HCT116 (cell line): ENCODE measurements at regions not wholly inside any gene's neighbourhood (a gene's known extent, or its start where the extent isn't known, plus 50 kb on each side); places are given as distances from the start of the nearest gene placed in this dataset.

Experiments
- ATAC-seq: fragments of 200-7000 bp; cut with Tn5 transposase; 2 replicates; pipeline ENCODE4 v1.9.1; 2020; ENCODE audit warnings: mild to moderate bottlenecking, moderate library complexity
- BruUV-seq: library from RNA; stranded (reverse); fragments of 400-500 nt; replicated peaks from 2 replicates; lab custom pipeline; 2021; lab: Mats Ljungman, UMichigan
- CTCF ChIA-PET: fragments of 300-600 bp; sonication (Branson Sonifier 250); formaldehyde crosslinking; loops from one replicate; lab custom pipeline; 2021; ENCODE audit warnings: antibody characterized with exemption; lab: Charles Lee
- POLR2A ChIA-PET: fragments of 300-600, 350-600 bp; sonication (Branson Sonifier 250); formaldehyde crosslinking; loops from one replicate; lab custom pipeline; 2021; ENCODE audit warnings: antibody characterized with exemption; lab: Charles Lee
- RAD21 ChIA-PET, 2 experiments: fragments of 300-600 bp; sonication (Branson Sonifier 250); formaldehyde crosslinking; loops; one replicate each; lab custom pipeline; 2023; ENCODE audit warnings: low total read pairs in 2 of 2; ENCODE audit not compliant: uncharacterized antibody in 2 of 2, unreplicated experiment in 2 of 2, low non-redundant PET in 1 of 2; lab: Charles Lee
- DNase-seq: peaks from one replicate; pipeline ENCODE4 v3.0.0-alpha.2; 2010; ENCODE audit warnings: low read depth, low spot score
- H2AFZ ChIP-seq: fragments of 200-600 bp; shearing (Covaris generic), sonication (generic); 2 replicates; pipeline ENCODE4 v1.6.1; 2017; ENCODE audit warnings: low read depth, mixed run types, mixed read lengths, antibody characterized with exemption, low read length; ENCODE audit not compliant: poor library complexity, severe bottlenecking
- H3K27ac ChIP-seq: 2 replicates; pipeline ENCODE4 v1.5.1; 2012; ENCODE audit warnings: low read depth, low read length
- H3K27me3 ChIP-seq: fragments of 200-600 bp; sonication (generic); 2 replicates; pipeline ENCODE4 v1.6.1; 2016; ENCODE audit warnings: mixed run types, low read length, mixed read lengths; ENCODE audit not compliant: insufficient read depth
- H3K36me3 ChIP-seq, 2 experiments: fragments of 200-500 bp in 1 of 2; fragments of 200-600 bp in 1 of 2; sonication (Bioruptor generic) in 1 of 2; sonication (generic) in 1 of 2; 2 replicates each; pipeline versions ENCODE4 v1.5.1 to v1.6.1; 2014 to 2016; ENCODE audit warnings: low read length in 2 of 2, inconsistent platforms in 1 of 2, mixed read lengths in 1 of 2, mixed run types in 1 of 2; ENCODE audit not compliant: insufficient read depth in 2 of 2, control insufficient read depth in 1 of 2
- H3K4me1 ChIP-seq, 2 experiments: fragments of 200-600 bp in 1 of 2; sonication (generic) in 1 of 2; 2 replicates each; pipeline versions ENCODE4 v1.5.1 to v1.6.1; 2012 to 2017; ENCODE audit warnings: low read length in 2 of 2, inconsistent platforms in 1 of 2, mild to moderate bottlenecking in 1 of 2, mixed read lengths in 1 of 2, mixed run types in 1 of 2, moderate library complexity in 1 of 2; ENCODE audit not compliant: insufficient read depth in 2 of 2, control insufficient read depth in 1 of 2
- H3K4me2 ChIP-seq: fragments of 200-600 bp; sonication (generic); 2 replicates; pipeline ENCODE4 v1.6.1; 2017; ENCODE audit warnings: mixed run types, low read length, mixed read lengths
- H3K4me3 ChIP-seq, 2 experiments: fragments of 200-600 bp in 1 of 2; sonication (generic) in 1 of 2; replicated peaks in 1 of 2; 2 replicates each; pipeline ENCODE4 v1.5.1; 2011 to 2016; ENCODE audit warnings: low read length in 2 of 2, control low read depth in 1 of 2, low read depth in 1 of 2, mild to moderate bottlenecking in 1 of 2, mixed read lengths in 1 of 2, mixed run types in 1 of 2
- H3K79me2 ChIP-seq: fragments of 200-600 bp; sonication (generic); 2 replicates; pipeline ENCODE4 v1.6.1; 2017; ENCODE audit warnings: mild to moderate bottlenecking, mixed run types, low read length, moderate library complexity, mixed read lengths; ENCODE audit not compliant: insufficient read depth
- H3K9ac ChIP-seq: fragments of 200-600 bp; sonication (generic); 2 replicates; pipeline ENCODE4 v1.6.1; 2016; ENCODE audit warnings: low read length, mixed read lengths
- H3K9me2 ChIP-seq: fragments of 200-600 bp; sonication (generic), shearing (Covaris generic); 2 replicates; pipeline ENCODE4 v1.6.1; 2017; ENCODE audit warnings: mixed run types, mild to moderate bottlenecking, moderate library complexity; ENCODE audit not compliant: insufficient read depth
- H3K9me3 ChIP-seq, 2 experiments: fragments of 200-500 bp in 1 of 2; fragments of 200-600 bp in 1 of 2; sonication (Bioruptor generic) in 1 of 2; sonication (generic) in 1 of 2; 2 replicates each; pipeline ENCODE4 v1.6.1; 2014 to 2017; ENCODE audit warnings: low read length in 2 of 2, mixed read lengths in 2 of 2, inconsistent platforms in 1 of 2, low read depth in 1 of 2, mild to moderate bottlenecking in 1 of 2, mixed run types in 1 of 2, moderate library complexity in 1 of 2; ENCODE audit not compliant: control insufficient read depth in 1 of 2, insufficient read depth in 1 of 2
- H4K20me1 ChIP-seq: fragments of 200-600 bp; sonication (generic), shearing (Covaris generic); 2 replicates; pipeline ENCODE4 v1.6.1; 2017; ENCODE audit warnings: mixed run types, mild to moderate bottlenecking, moderate library complexity; ENCODE audit not compliant: insufficient read depth
- CBX3 ChIP-seq: IDR thresholded peaks from 2 replicates; pipeline ENCODE4 v1.6.1; 2012; ENCODE audit warnings: low read depth
- CEBPB ChIP-seq: IDR thresholded peaks from 2 replicates; pipeline ENCODE4 v1.6.1; 2012; ENCODE audit warnings: low read depth
- EZH2phosphoT487 ChIP-seq: fragments of 200-600 bp; IDR thresholded peaks from 2 replicates; pipeline ENCODE4 v1.6.1; 2018; ENCODE audit warnings: antibody characterized with exemption, borderline replicate concordance
- FOSL1 ChIP-seq: IDR thresholded peaks from 2 replicates; pipeline ENCODE4 v1.6.1; 2012; ENCODE audit warnings: low read depth
- JUND ChIP-seq: IDR thresholded peaks from 2 replicates; pipeline ENCODE4 v1.6.1; 2012
- POLR2A ChIP-seq: IDR thresholded peaks from 2 replicates; pipeline ENCODE4 v1.7.0; 2011; ENCODE audit warnings: borderline replicate concordance; ENCODE audit not compliant: insufficient read depth, insufficient read length; ENCODE audit errors: extremely low read depth
- RAD21 ChIP-seq: IDR thresholded peaks from 2 replicates; pipeline ENCODE4 v1.6.1; 2012; ENCODE audit warnings: low read depth, mild to moderate bottlenecking
- SP1 ChIP-seq: IDR thresholded peaks from 2 replicates; pipeline ENCODE4 v1.6.1; 2012; ENCODE audit warnings: low read depth
- SRF ChIP-seq: IDR thresholded peaks from 2 replicates; pipeline ENCODE4 v1.6.1; 2012; ENCODE audit warnings: low read depth
- TCF7L2 ChIP-seq: IDR thresholded peaks from 2 replicates; pipeline ENCODE4 v1.7.0; 2011; ENCODE audit warnings: borderline replicate concordance, inconsistent platforms; ENCODE audit not compliant: insufficient read depth, insufficient read length; ENCODE audit errors: extremely low read depth
- ZNF274 ChIP-seq: fragments of 200-500 bp; sonication (Bioruptor generic); IDR thresholded peaks from 2 replicates; pipeline ENCODE4 v1.6.1; 2014; ENCODE audit warnings: mild to moderate bottlenecking, low read depth, low read length, inconsistent platforms
- intact Hi-C: fragments of 100-400 bp; cut with micrococcal nuclease; formaldehyde crosslinking; loops from 2 replicates; pipeline ENCODE4 v1.10.0; 2022
- TF ChIP-seq, protein P1 (sequence below): IDR thresholded peaks from 2 replicates; pipeline ENCODE4 v1.6.1; 2012; ENCODE audit warnings: low read depth
- TF ChIP-seq, protein P2 (sequence below): IDR thresholded peaks from 2 replicates; pipeline ENCODE4 v1.6.1; 2011; ENCODE audit warnings: mild to moderate bottlenecking, low read length, moderate library complexity; ENCODE audit not compliant: insufficient replicate concordance; ENCODE audit errors: extremely low read depth
- TF ChIP-seq, protein P3 (sequence below), 3 experiments: fragments of 200-600 bp in 1 of 3; sonication (generic) in 1 of 3; IDR thresholded peaks in 2 of 3; conservative IDR thresholded peaks in 1 of 3; 2 replicates each; pipeline ENCODE4 v1.5.1; 2012 to 2017; ENCODE audit warnings: low read depth in 2 of 3, low read length in 2 of 3, antibody characterized with exemption in 1 of 3, borderline replicate concordance in 1 of 3, control low read depth in 1 of 3, mild to moderate bottlenecking in 1 of 3, mixed read lengths in 1 of 3, mixed run types in 1 of 3, moderate library complexity in 1 of 3; ENCODE audit not compliant: insufficient read depth in 1 of 3
- TF ChIP-seq, protein P4 (sequence below): IDR thresholded peaks from 2 replicates; pipeline ENCODE4 v1.6.1; 2012
- TF ChIP-seq, protein P5 (sequence below): IDR thresholded peaks from 2 replicates; pipeline ENCODE4 v1.6.1; 2012

DNA sequence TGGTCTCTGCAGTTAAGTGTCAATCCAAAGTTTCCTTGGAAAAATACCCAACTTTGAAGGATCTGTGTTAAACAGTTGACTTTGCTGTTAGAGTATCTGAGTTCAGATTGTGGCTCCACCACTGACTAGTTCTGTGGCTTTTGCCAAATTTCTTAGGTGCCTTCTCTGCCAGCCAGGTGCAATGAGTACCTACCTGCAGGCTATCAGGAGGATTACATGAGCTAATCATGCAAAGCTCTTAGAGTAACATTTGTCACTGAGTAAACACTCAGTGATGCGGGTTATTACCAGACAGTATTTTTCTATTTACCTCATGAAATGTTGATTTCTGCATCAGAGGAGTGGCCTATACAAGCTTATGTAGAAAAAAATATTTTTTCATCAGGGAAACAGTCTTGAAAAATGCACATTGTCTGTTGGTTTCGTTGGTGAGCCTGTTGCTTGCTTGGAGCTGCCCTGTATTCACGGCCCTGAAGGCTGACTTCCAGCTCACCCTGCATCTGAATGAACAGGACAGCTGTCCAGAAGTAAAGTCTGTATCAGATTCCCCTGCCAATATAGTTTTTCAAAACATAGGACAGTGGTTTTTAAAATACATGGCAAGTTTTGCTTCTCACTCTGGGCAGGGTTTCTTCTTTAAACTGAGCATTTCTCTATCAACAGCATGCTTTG, 235.1 kb downstream of the CDCA7 start (continued):
- TF ChIP-seq, protein P1, sequence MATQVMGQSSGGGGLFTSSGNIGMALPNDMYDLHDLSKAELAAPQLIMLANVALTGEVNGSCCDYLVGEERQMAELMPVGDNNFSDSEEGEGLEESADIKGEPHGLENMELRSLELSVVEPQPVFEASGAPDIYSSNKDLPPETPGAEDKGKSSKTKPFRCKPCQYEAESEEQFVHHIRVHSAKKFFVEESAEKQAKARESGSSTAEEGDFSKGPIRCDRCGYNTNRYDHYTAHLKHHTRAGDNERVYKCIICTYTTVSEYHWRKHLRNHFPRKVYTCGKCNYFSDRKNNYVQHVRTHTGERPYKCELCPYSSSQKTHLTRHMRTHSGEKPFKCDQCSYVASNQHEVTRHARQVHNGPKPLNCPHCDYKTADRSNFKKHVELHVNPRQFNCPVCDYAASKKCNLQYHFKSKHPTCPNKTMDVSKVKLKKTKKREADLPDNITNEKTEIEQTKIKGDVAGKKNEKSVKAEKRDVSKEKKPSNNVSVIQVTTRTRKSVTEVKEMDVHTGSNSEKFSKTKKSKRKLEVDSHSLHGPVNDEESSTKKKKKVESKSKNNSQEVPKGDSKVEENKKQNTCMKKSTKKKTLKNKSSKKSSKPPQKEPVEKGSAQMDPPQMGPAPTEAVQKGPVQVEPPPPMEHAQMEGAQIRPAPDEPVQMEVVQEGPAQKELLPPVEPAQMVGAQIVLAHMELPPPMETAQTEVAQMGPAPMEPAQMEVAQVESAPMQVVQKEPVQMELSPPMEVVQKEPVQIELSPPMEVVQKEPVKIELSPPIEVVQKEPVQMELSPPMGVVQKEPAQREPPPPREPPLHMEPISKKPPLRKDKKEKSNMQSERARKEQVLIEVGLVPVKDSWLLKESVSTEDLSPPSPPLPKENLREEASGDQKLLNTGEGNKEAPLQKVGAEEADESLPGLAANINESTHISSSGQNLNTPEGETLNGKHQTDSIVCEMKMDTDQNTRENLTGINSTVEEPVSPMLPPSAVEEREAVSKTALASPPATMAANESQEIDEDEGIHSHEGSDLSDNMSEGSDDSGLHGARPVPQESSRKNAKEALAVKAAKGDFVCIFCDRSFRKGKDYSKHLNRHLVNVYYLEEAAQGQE = no peak
- TF ChIP-seq EZH2phosphoT487 = no peak
- TF ChIP-seq TCF7L2 = no peak

DNA sequence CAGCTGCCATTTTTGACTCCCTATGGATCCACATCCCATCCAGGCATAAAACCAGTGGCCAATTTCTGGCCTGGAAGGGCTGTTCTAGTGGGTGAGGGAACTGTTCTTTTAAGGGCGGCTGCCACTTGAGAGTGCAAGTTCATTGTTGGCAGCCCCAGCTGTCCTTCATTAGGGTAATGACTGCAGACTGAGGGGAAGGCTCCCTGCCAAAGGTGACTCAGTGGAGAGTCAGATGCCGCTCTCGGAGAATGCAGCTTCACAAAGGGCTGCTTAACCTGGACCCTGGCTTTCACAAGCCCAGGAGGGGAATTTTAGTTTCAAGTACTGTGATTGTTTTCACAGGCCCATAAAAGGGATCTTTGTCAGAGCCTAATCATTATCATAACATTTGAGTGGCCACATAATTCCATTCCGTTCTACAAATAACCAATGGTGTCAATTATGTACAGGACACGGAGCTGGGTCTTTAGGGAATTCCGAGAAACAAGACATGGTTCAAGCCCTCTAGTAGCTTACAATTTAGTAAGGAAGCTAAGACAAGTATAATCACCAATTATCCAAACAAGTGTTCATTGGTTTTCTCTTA, 235.7 kb downstream of the CDCA7 start:
- Histone ChIP-seq H2AFZ (no peak overlapping the region), H3K9me3 (peaks cover 4 to 8% of the 10 kb centered on the region in 2 experiments; a peak in 2 of 4 replicates), H3K4me1 (peaks cover 29 to 34% of the 10 kb centered on the region in 2 experiments), H3K79me2 (no peaks in the 10 kb centered on the region), H3K27ac (peak overlapping the region; percentile 65), H3K4me3 (peak overlapping the region; percentile 13 to 48; a peak in 3 of 4 replicates), H3K27me3 (no peaks in the 10 kb centered on the region), H3K4me2 (peak overlapping the region; percentile 71), H4K20me1 (no peaks in the 10 kb centered on the region), H3K9ac (peak overlapping the region; percentile 4; the same call in 1 of the 2 replicates), H3K9me2 (no peaks in the 10 kb centered on the region), H3K36me3 (no peaks in the 10 kb centered on the region)
- ATAC-seq = peak; percentile 95
- BruUV-seq = no TSS peak
- POLR2A ChIA-PET = no interaction called here
- RAD21 ChIA-PET = interaction anchor here in 1 of 2 experiments (0.5 to 1.3 kb wide), 2 partner anchors 22 to 57 kb away, joined by 3 read pairs; no protein-coding TSS in a partner anchor
- intact Hi-C loops = loop anchor here (5.0 kb wide), 1 partner anchor 62 kb away; no protein-coding TSS in a partner anchor
- DNase-seq = peak; percentile 96
- CTCF ChIA-PET = interaction anchor here (1.1 to 1.5 kb wide), 2 partner anchors 22 to 189 kb away, joined by 3 to 8 read pairs; no protein-coding TSS in a partner anchor
- peak; percentile 93 for TF ChIP-seq SP1
- peak; percentile 92 for TF ChIP-seq CEBPB
- peak; percentile 99 for TF ChIP-seq SRF
- TF ChIP-seq ZNF274 = no peak
- TF ChIP-seq CBX3 = peak; percentile 83
- TF ChIP-seq EZH2phosphoT487 = no peak
- peak; percentile 99 for TF ChIP-seq FOSL1
- TF ChIP-seq, protein P2, sequence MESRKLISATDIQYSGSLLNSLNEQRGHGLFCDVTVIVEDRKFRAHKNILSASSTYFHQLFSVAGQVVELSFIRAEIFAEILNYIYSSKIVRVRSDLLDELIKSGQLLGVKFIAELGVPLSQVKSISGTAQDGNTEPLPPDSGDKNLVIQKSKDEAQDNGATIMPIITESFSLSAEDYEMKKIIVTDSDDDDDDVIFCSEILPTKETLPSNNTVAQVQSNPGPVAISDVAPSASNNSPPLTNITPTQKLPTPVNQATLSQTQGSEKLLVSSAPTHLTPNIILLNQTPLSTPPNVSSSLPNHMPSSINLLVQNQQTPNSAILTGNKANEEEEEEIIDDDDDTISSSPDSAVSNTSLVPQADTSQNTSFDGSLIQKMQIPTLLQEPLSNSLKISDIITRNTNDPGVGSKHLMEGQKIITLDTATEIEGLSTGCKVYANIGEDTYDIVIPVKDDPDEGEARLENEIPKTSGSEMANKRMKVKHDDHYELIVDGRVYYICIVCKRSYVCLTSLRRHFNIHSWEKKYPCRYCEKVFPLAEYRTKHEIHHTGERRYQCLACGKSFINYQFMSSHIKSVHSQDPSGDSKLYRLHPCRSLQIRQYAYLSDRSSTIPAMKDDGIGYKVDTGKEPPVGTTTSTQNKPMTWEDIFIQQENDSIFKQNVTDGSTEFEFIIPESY = no peak
- TF ChIP-seq, protein P3, sequence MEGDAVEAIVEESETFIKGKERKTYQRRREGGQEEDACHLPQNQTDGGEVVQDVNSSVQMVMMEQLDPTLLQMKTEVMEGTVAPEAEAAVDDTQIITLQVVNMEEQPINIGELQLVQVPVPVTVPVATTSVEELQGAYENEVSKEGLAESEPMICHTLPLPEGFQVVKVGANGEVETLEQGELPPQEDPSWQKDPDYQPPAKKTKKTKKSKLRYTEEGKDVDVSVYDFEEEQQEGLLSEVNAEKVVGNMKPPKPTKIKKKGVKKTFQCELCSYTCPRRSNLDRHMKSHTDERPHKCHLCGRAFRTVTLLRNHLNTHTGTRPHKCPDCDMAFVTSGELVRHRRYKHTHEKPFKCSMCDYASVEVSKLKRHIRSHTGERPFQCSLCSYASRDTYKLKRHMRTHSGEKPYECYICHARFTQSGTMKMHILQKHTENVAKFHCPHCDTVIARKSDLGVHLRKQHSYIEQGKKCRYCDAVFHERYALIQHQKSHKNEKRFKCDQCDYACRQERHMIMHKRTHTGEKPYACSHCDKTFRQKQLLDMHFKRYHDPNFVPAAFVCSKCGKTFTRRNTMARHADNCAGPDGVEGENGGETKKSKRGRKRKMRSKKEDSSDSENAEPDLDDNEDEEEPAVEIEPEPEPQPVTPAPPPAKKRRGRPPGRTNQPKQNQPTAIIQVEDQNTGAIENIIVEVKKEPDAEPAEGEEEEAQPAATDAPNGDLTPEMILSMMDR (IDR thresholded peaks at IDR 0.05 in 2 of 3, conservative IDR thresholded peaks at IDR 0.05 in 1 of 3; ENCODE audit: borderline replicate concordance in 1 of 3, insufficient read depth in 1 of 3, low read depth in 2 of 3, low read length in 2 of 3) = no peak
- peak; percentile 43 for TF ChIP-seq RAD21
- TF ChIP-seq, protein P4, sequence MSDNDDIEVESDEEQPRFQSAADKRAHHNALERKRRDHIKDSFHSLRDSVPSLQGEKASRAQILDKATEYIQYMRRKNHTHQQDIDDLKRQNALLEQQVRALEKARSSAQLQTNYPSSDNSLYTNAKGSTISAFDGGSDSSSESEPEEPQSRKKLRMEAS = peak; percentile 67
- TF ChIP-seq, protein P5, sequence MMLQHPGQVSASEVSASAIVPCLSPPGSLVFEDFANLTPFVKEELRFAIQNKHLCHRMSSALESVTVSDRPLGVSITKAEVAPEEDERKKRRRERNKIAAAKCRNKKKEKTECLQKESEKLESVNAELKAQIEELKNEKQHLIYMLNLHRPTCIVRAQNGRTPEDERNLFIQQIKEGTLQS = no peak; the same call in 1 of the 2 replicates
- no peak for TF ChIP-seq POLR2A
- peak; percentile 98 for TF ChIP-seq JUND
